ENCODE measurements at regions not wholly inside any gene's neighbourhood (a gene's known extent, or its start where the extent isn't known, plus 50 kb on each side); places are given as distances from the start of the nearest gene placed in this dataset.
"Not testable (repeated sequence)": the region's sequence is repeated elsewhere in the genome, so short reads cannot be mapped to it uniquely, and the experiment has no call there.

GRCh38 chr7:17103984-17104383 is 194.5 kb upstream of the AHR start:
- DNase-seq (ENCODE audit: low spot score): no peak
- intact Hi-C loops (cut with DNase I): no loop called here

DNA sequence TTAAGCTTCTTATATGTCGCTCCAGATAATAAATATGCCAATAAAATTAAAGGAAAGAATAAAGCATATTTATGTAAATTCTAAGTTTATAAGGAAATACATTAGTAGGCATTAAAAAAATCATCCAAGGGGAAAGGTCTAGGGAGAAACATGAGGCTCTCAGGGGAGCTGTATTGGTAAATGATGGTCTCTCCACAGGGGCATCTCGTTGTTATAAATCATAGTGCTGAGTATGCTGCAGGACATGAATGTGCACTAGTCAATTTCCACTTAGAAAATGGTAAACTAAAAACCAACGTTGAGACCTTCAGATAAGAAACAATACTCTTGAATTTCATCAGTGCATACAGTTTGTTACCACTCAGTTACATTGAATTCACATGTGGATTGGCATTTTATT is 194.0 kb upstream of the AHR start:
- DNase-seq (ENCODE audit: low spot score): no peak
- intact Hi-C loops (cut with DNase I): no loop called here

GRCh38 chr7:17105701-17106100 is 192.8 kb upstream of the AHR start:
- intact Hi-C loops (cut with DNase I): no loop called here
- DNase-seq (ENCODE audit: low spot score): no peak

DNA sequence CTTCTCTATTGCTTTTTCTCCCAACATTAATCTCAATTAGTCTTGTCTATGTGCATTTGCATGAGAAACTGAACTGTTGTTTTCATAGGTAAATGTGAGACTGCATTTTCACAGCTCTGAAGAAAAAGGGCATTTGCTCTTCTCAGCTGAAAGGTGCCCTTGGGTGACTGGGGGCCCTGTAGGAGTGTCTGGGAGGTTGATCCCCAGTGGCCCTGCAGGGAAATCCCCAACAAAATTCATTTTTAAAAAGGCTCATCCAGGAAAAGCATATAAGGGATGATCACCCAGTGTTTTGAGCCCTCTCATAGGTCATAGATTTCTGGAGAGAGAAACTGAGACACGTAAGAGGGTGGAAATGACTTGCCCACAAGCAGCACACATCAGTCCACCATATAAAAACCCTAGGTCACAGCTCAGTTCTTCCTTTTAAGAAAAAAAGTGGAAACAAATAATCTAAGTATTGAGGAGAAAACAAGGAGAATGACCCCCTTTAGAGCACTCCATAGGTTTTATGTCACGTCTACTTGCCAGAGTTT is 190.3 kb upstream of the AHR start:
- intact Hi-C loops (cut with DNase I): no loop called here
- no peak for DNase-seq (ENCODE audit: low spot score)

GRCh38 chr7:17109020-17109419 is 189.4 kb upstream of the AHR start:
- intact Hi-C loops (cut with DNase I): no loop called here
- no peak for DNase-seq (ENCODE audit: low spot score)

DNA sequence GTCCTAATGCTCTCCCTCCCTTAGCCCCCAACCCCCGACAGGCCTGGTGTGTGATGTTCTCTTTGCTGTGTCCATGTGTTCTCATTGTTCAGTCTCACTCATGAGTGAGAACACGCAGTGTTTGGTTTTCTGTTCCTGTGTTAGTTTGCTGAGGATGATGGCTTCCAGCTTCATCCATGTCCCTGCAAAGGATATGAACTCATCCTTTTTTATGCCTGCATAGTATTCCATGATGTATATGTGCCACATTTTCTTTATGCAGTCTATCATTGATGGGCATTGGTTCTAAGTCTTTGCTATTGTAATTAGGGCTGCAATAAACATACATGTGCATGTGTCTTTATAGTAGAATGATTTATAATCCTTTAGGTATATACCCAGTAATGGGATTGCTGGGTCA is 184.7 kb upstream of the AHR start:
- intact Hi-C loops (cut with DNase I); DNase-seq (ENCODE audit: low spot score): not testable (repeated sequence)

DNA sequence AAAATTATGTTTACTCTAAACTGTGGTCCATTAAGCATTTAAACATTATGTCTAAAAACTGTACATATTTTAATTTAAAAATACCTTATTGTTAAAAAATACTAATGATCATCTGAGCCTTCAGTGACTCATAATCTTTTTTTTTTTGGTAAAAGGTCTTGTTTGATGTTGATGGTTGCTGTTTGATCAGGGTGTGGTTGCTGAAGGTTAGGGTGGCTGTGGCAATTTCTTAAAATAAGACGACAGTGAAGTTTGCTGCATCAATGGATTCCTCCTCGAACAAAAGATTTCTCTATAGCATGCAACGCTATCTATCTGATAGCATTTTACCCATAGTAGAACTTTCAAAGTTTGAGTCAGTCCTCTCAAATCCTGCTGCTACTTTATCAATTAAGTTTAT is 180.0 kb upstream of the AHR start:
- no peak for DNase-seq (ENCODE audit: low spot score)
- intact Hi-C loops (cut with DNase I): no loop called here

- intact Hi-C loops (cut with DNase I): no loop called here
- DNase-seq (ENCODE audit: low spot score): no peak
Measured at GRCh38 chr7:17120756-17121155, 177.7 kb upstream of the AHR start.

- intact Hi-C loops (cut with DNase I): no loop called here
- DNase-seq (ENCODE audit: low spot score): no peak
Measured at GRCh38 chr7:17121671-17122070, 176.8 kb upstream of the AHR start.

- intact Hi-C loops (cut with DNase I): no loop called here
Measured at GRCh38 chr7:17123020-17123419, 175.4 kb upstream of the AHR start.

DNA sequence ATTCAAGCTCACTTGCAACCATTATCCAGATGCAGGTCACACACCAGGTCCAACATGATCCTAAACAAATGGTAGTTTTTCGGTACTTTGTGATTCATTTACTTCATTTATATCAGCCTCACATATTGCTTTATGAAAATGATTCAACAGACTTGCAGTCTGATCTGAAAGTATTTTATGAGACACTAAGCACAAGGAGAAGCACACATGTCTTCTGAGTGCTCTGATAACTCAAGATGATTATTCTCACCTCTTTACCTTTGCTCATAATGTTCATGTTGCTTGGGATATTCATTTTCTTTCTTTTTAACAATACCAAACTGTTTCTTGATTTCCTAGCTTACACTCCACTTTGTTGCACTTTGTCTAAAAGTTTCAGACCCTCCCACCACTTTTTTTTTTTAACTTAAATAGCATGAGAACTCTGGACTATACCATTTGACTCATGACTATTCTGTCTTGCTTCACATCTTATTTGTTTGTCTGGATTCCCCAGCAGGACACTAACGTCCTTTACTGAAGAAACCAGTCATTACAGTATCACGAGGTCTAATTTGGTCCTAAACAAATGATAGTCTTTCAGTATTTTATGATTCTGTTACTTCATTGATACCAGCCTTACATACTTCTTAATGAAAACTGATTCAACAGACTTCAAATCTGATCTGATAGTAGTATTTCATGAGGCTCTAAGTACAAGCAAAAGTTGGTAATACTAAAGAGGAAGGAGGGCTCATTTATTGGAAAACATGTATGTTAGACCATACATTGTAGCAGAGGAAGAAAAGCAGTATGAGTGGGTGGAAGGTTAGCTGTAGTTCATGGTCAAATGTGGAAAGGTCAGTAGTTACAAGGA is 171.8 kb upstream of the AHR start:
- intact Hi-C loops (cut with DNase I): no loop called here
- DNase-seq (ENCODE audit: low spot score): no peak

More at GRCh38 chr7:17123020-17123419, 175.4 kb upstream of the AHR start:
- DNase-seq (ENCODE audit: low spot score): no peak

GRCh38 chr7:17129218-17129617 is 169.2 kb upstream of the AHR start:
- no peak for DNase-seq (ENCODE audit: low spot score)
- intact Hi-C loops (cut with DNase I): no loop called here

DNA sequence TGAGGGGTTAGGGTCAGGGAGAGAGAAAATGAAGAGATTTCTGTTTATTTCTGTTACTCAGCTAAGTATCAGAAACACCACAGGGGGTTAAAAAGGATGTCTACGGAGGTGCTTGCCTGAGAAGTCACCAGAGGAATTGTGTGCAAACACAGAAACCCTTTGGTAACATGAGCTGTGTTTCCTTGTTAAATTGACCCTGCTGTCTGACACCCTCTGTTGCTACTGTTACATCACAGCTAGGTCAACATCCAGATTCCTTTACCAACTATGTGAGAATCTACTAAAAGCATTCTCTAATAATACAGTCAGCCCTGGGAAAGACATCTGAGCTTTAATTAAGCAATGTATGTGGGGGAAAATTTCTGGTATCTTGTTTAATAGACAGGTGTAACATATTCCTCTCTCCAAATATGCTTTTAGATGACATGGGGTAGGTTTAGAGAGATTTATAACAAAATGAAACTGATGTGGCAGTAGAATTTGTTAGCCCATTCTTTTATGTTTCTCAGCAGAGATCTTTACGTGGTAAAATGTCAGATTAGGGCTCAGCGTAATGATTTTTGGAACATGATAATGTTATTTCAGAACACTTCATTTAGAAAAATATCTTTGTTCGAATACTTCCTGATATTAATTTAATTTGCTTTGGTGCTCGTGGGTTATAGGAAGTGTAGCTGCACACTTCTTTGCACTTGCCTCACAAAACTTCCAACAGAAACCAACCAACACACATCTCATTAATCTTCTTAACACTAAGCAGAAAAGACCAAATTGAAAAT is 168.0 kb upstream of the AHR start:
- intact Hi-C loops (cut with DNase I): no loop called here
- no peak for DNase-seq (ENCODE audit: low spot score)

DNA sequence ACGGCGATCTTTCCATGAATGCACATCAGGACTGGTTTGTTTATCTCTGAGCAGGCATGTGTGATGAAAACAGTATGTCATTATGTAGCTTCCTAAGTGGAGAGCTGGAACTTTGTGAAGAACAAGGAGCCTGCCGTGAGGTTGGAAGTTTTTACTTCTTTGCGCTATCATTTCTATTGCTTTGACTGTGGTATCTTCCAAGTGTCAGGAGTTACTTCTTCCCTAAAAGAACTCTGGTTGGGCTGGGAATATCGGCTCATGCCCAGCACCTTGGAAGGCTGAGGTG is 167.4 kb upstream of the AHR start:
- DNase-seq (ENCODE audit: low spot score): no peak
- intact Hi-C loops (cut with DNase I): no loop called here

GRCh38 chr7:17131983-17132655 is 166.3 kb upstream of the AHR start:
- no peak for DNase-seq (ENCODE audit: low spot score)
- intact Hi-C loops (cut with DNase I): no loop called here

- intact Hi-C loops (cut with DNase I): no loop called here
Measured at GRCh38 chr7:17132726-17133125, 165.7 kb upstream of the AHR start.

GRCh38 chr7:17133977-17134376 is 164.5 kb upstream of the AHR start:
- no peak for DNase-seq (ENCODE audit: low spot score)
- intact Hi-C loops (cut with DNase I): no loop called here

More at GRCh38 chr7:17132726-17133125, 165.7 kb upstream of the AHR start:
- no peak for DNase-seq (ENCODE audit: low spot score)

- intact Hi-C loops (cut with DNase I): no loop called here
- DNase-seq (ENCODE audit: low spot score): no peak
Measured at GRCh38 chr7:17134786-17135185, 163.7 kb upstream of the AHR start.

GRCh38 chr7:17136126-17136525 is 162.3 kb upstream of the AHR start:
- DNase-seq (ENCODE audit: low spot score): no peak
- intact Hi-C loops (cut with DNase I): no loop called here

DNA sequence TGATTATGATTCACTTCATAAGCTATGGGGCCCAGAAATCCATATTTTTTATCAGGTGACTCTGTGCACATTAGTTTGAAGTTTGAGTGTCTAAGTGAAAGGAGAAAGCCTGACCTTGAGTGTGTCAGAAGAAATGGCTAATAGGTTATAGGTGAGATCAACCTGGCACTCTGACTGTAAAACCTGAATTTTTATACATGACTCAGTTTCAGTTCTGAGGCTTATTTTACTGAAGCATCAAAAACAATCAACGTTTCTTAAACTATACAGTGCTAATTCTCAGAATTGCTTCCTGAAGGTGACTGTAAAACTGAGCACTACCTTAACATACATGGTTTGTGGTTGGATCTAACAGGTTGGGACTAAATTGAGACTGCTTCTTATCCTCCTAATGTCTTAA is 159.4 kb upstream of the AHR start:
- intact Hi-C loops (cut with DNase I): no loop called here
- DNase-seq (ENCODE audit: low spot score): no peak
